Uterus (tissue), 3 donors: ENCODE measurements at regions not wholly inside any gene's neighbourhood (a gene's known extent, or its start where the extent isn't known, plus 50 kb on each side); places are given as distances from the start of the nearest gene placed in this dataset.
"Not testable (repeated sequence)": the region's sequence is repeated elsewhere in the genome, so short reads cannot be mapped to it uniquely, and the experiment has no call there.

Source experiments
- DNase-seq, 2 donors: peaks; one replicate each; pipeline ENCODE4 v3.0.0-alpha.2; 2019 to 2020
- H3K27ac ChIP-seq, 2 donors: fragments of 200-600 bp; sonication (generic); 1 replicate in 1 of 2; 2 replicates in 1 of 2; pipeline ENCODE4 v1.5.1; 2016 to 2018
- H3K27me3 ChIP-seq, 2 donors: fragments of 200-600 bp; sonication (generic); one replicate each; pipeline ENCODE4 v1.5.1; 2018 to 2019; ENCODE audit warnings: control low read depth in 1 of 2
- H3K36me3 ChIP-seq, 2 donors: fragments of 200-600 bp; sonication (generic); one replicate each; pipeline ENCODE4 v1.5.1; 2019; ENCODE audit warnings: control low read depth in 1 of 2
- H3K4me1 ChIP-seq, 2 donors: fragments of 200-600 bp; sonication (generic); one replicate each; pipeline ENCODE4 v1.5.1; 2018 to 2019; ENCODE audit warnings: control low read depth in 1 of 2
- H3K4me3 ChIP-seq, 2 donors: fragments of 200-600 bp; sonication (generic); 1 replicate in 1 of 2; 2 replicates in 1 of 2; pipeline ENCODE4 v1.5.1; 2018 to 2019; ENCODE audit warnings: mild to moderate bottlenecking in 1 of 2
- H3K9me3 ChIP-seq, 2 donors: fragments of 200-600 bp; sonication (generic); one replicate each; pipeline ENCODE4 v1.5.1; 2019; ENCODE audit warnings: control low read depth in 1 of 2
- CTCF ChIP-seq, 4 experiments: fragments of 200-600 bp in 2 of 4; fragments of 450-650 bp in 2 of 4; sonication (generic) in 2 of 4; IDR thresholded peaks; one replicate each; pipeline ENCODE4 v1.5.1; 2016 to 2019; ENCODE audit warnings: antibody characterized with exemption in 4 of 4, mild to moderate bottlenecking in 2 of 4, moderate library complexity in 1 of 4
- POLR2A ChIP-seq, 2 donors: fragments of 450-650 bp; IDR thresholded peaks; one replicate each; pipeline ENCODE4 v1.6.1; 2016; ENCODE audit warnings: antibody characterized with exemption in 2 of 2, mild to moderate bottlenecking in 1 of 2, moderate library complexity in 1 of 2
- intact Hi-C: fragments of 100-400 bp; cut with DNase I; formaldehyde crosslinking; loops from one replicate; pipeline ENCODE4 v1.15.1; 2023; ENCODE audit warnings: low total_unique reads
- donor health status: DM: yes; HTN: yes; CAD: no.

GRCh38 chr9:38243993-38244392, 148.5 kb upstream of the ALDH1B1 start:
- TF ChIP-seq CTCF (IDR thresholded peaks at IDR 0.05) (no peak), POLR2A (IDR thresholded peaks at IDR 0.05) (no peak)
- H3K27me3 ChIP-seq = no peaks in the 10 kb centered on the region
- H3K9me3 ChIP-seq = no peaks in the 10 kb centered on the region
- no peak for DNase-seq
- no peaks in the 10 kb centered on the region for H3K4me1 ChIP-seq
- no peak overlapping the region for H3K27ac ChIP-seq
- no peak overlapping the region for H3K4me3 ChIP-seq
- H3K36me3 ChIP-seq = no peaks in the 10 kb centered on the region
- intact Hi-C loops = no loop called here

GRCh38 chr9:38242151-38242550, 150.4 kb upstream of the ALDH1B1 start:
- H3K27ac ChIP-seq, H3K27me3 ChIP-seq, H3K36me3 ChIP-seq, H3K4me3 ChIP-seq, H3K4me1 ChIP-seq, DNase-seq, H3K9me3 ChIP-seq, intact Hi-C loops: not testable (repeated sequence)

GRCh38 chr9:38240051-38240450, 152.5 kb upstream of the ALDH1B1 start:
- intact Hi-C loops = no loop called here
- Histone ChIP-seq H3K9me3 (no peaks in the 10 kb centered on the region), H3K4me3 (no peak overlapping the region), H3K27ac (no peak overlapping the region), H3K27me3 (no peaks in the 10 kb centered on the region), H3K4me1 (no peaks in the 10 kb centered on the region), H3K36me3 (no peaks in the 10 kb centered on the region)
- DNase-seq = no peak
- no peak for TF ChIP-seq POLR2A (IDR thresholded peaks at IDR 0.05)
- TF ChIP-seq CTCF (IDR thresholded peaks at IDR 0.05) = no peak

- intact Hi-C loops = no loop called here
- TF ChIP-seq POLR2A (IDR thresholded peaks at IDR 0.05) = no peak
- no peak for TF ChIP-seq CTCF (IDR thresholded peaks at IDR 0.05)
- no peak for DNase-seq
Observed at GRCh38 chr9:38235244-38235643, 157.3 kb upstream of the ALDH1B1 start.

GRCh38 chr9:38234479-38235170, 157.9 kb upstream of the ALDH1B1 start:
- no peaks in the 10 kb centered on the region for H3K27me3 ChIP-seq
- no peak for TF ChIP-seq CTCF (IDR thresholded peaks at IDR 0.05)
- TF ChIP-seq POLR2A (IDR thresholded peaks at IDR 0.05) = no peak
- no peaks in the 10 kb centered on the region for H3K4me1 ChIP-seq
- no peak overlapping the region for H3K4me3 ChIP-seq
- intact Hi-C loops = no loop called here
- no peak for DNase-seq
- H3K9me3 ChIP-seq = no peaks in the 10 kb centered on the region
- H3K36me3 ChIP-seq = no peaks in the 10 kb centered on the region
- H3K27ac ChIP-seq = no peak overlapping the region

More at GRCh38 chr9:38235244-38235643, 157.3 kb upstream of the ALDH1B1 start:
- Histone ChIP-seq H3K9me3 (no peaks in the 10 kb centered on the region), H3K27ac (no peak overlapping the region), H3K27me3 (no peaks in the 10 kb centered on the region), H3K4me3 (no peak overlapping the region), H3K4me1 (no peaks in the 10 kb centered on the region), H3K36me3 (no peaks in the 10 kb centered on the region)
